ENCODE measurements at regions not wholly inside any gene's neighbourhood (a gene's known extent, or its start where the extent isn't known, plus 50 kb on each side); places are given as distances from the start of the nearest gene placed in this dataset.

GRCh38 chrX:117291760-117292159, 824.9 kb downstream of the KLHL13 start:
- H3K36me3 Mint-ChIP-seq: peaks cover 2% of the 10 kb centered on the region
- H3K4me3 Mint-ChIP-seq: no peak overlapping the region
- no peak overlapping the region for H3K27ac Mint-ChIP-seq
- no peaks in the 10 kb centered on the region for H3K27me3 Mint-ChIP-seq
- peaks cover 4 to 11% (median 6%) of the 10 kb centered on the region in 3 donors for H3K9me3 Mint-ChIP-seq
- no peaks in the 10 kb centered on the region for H3K4me1 Mint-ChIP-seq

GRCh38 chrX:117274965-117275364, 812.2 kb upstream of the CT83 start:
- Mint-ChIP-seq H3K36me3 (no peaks in the 10 kb centered on the region), H3K27ac (no peak overlapping the region), H3K9me3 (peaks cover 2 to 10% (median 3%) of the 10 kb centered on the region in 3 donors), H3K4me1 (no peaks in the 10 kb centered on the region), H3K4me3 (no peak overlapping the region), H3K27me3 (no peaks in the 10 kb centered on the region)
